GM13976 (cell line): ENCODE measurements at regions not wholly inside any gene's neighbourhood (a gene's known extent, or its start where the extent isn't known, plus 50 kb on each side); places are given as distances from the start of the nearest gene placed in this dataset.

Source experiments
- DNase-seq: peaks from one replicate; pipeline ENCODE4 v3.0.0; 2012; ENCODE audit warnings: low spot score
- CTCF ChIP-seq: IDR thresholded peaks from 2 replicates; pipeline ENCODE4 v1.5.1; 2012; ENCODE audit warnings: borderline replicate concordance, mild to moderate bottlenecking; ENCODE audit not compliant: insufficient read depth; ENCODE audit errors: extremely low read depth, missing control alignments, control extremely low read depth
- in situ Hi-C: fragments of 300-500 bp; cut with MboI; formaldehyde crosslinking; loops from one replicate; pipeline ENCODE4 v1.12.0; 2022; ENCODE audit warnings: low sequenced_read_pairs, mixed read lengths, inconsistent platforms; ENCODE audit not compliant: unreplicated experiment

GRCh38 chr21:24649691-24650090, 957.6 kb downstream of the MRPL39 start:
- TF ChIP-seq CTCF = no peak
- DNase-seq = no peak
- in situ Hi-C loops = no loop called here

- in situ Hi-C loops = no loop called here
- no peak for DNase-seq
- no peak for TF ChIP-seq CTCF
Measured at GRCh38 chr21:24636696-24637095, 970.6 kb downstream of the MRPL39 start.

DNA sequence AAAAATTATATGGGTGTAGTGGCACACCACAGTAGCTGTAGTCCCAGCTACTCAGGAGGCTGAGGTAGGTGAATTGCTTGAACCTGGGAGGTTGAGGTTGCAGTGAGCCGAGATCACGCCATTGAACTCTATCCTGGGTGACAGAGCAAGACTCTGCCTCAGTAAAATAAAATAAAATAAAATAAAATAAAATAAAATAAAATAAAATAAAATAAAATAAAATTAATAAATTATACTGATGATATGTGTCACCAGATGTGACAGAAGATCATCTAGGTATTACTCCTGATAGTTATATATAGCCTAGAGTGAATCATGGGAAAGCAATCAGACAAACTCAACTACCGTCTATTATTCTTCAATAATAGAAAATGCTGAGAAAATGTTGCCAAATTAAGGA, 972.5 kb downstream of the MRPL39 start:
- no peak for DNase-seq
- no peak for TF ChIP-seq CTCF
- in situ Hi-C loops = no loop called here

DNA sequence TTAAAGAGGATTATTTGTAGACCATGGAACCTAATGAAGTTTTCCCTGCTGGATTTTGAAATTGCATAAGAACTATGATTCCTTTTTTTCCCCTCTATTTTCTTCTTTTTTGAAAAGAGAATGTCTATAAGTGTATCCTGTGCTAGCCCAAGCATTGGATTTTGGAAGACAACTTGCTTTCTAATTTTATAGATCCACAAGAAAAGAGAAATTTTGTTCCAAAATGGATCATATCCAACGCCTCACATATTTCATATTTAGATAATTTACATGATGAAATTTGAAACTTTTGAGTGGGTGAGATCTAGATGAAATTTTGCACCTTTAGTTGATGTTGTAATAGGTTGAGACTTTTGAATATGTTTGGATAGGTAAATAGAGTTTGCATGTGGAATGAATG, 978.7 kb downstream of the MRPL39 start:
- no peak for TF ChIP-seq CTCF
- no peak for DNase-seq
- in situ Hi-C loops = no loop called here

- DNase-seq = no peak
- in situ Hi-C loops = no loop called here
- TF ChIP-seq CTCF = no peak
Measured at GRCh38 chr21:24628046-24628445, 979.2 kb downstream of the MRPL39 start.

- in situ Hi-C loops = no loop called here
Measured at GRCh38 chr21:24617819-24618218, 989.5 kb downstream of the MRPL39 start.

More at GRCh38 chr21:24617819-24618218, 989.5 kb downstream of the MRPL39 start:
- TF ChIP-seq CTCF = no peak
- DNase-seq = no peak
